SK-N-MC (cell line): ENCODE measurements at regions not wholly inside any gene's neighbourhood (a gene's known extent, or its start where the extent isn't known, plus 50 kb on each side); places are given as distances from the start of the nearest gene placed in this dataset.

ENCODE experiments used
- EZH2 ChIP-seq: fragments of 200-600 bp; sonication (generic); IDR thresholded peaks from one replicate; pipeline ENCODE4 v1.6.1; 2017; ENCODE audit warnings: antibody characterized with exemption
- FOXP2 ChIP-seq: optimal IDR thresholded peaks from 2 replicates; pipeline ENCODE3; 2011; ENCODE audit warnings: mild to moderate bottlenecking, moderate library complexity; ENCODE audit not compliant: insufficient read depth; ENCODE audit errors: extremely low read length, control extremely low read depth
- POLR2AphosphoS5 ChIP-seq: IDR thresholded peaks from 2 replicates; pipeline ENCODE4 v1.6.1; 2012; ENCODE audit warnings: mild to moderate bottlenecking, low read depth, low read length, borderline replicate concordance

DNA sequence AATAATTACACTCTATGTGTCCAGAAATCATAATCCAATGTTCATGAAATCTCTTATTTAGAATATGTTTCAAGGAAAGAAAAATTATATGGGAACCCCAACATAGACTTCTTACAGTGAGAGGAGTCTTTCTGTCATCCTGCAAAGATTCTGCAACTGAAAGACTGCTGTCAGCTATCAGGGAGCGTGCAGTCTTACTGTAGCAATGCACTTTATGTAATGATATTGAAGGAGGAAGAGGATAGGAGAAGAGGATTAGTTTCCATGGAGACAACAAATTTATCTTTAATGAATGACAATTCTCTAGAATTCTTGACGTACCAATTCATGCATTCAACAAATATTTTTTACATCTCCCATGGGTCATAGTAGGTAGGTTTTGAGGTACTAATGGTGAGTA lies 61.3 kb upstream of the MYT1L start:
- TF ChIP-seq POLR2AphosphoS5 (no peak), EZH2 (no peak), FOXP2 (no peak)
